GM12875 (cell line): ENCODE measurements at regions not wholly inside any gene's neighbourhood (a gene's known extent, or its start where the extent isn't known, plus 50 kb on each side); places are given as distances from the start of the nearest gene placed in this dataset.

Source experiments
- H3K4me3 ChIP-seq: one replicate; pipeline ENCODE4 v1.5.1; 2011; ENCODE audit warnings: low read depth, low read length, control low read depth
- TF ChIP-seq, protein P1 (sequence below): IDR thresholded peaks from 2 replicates; pipeline ENCODE4 v1.5.1; 2011; ENCODE audit warnings: low read depth, mild to moderate bottlenecking, control low read depth, inconsistent platforms, low read length, moderate library complexity, borderline replicate concordance; ENCODE audit not compliant: insufficient read depth

GRCh38 chr2:19046986-19047780, 311.2 kb downstream of the OSR1 start:
- no peak overlapping the region for H3K4me3 ChIP-seq
- TF ChIP-seq, protein P1, sequence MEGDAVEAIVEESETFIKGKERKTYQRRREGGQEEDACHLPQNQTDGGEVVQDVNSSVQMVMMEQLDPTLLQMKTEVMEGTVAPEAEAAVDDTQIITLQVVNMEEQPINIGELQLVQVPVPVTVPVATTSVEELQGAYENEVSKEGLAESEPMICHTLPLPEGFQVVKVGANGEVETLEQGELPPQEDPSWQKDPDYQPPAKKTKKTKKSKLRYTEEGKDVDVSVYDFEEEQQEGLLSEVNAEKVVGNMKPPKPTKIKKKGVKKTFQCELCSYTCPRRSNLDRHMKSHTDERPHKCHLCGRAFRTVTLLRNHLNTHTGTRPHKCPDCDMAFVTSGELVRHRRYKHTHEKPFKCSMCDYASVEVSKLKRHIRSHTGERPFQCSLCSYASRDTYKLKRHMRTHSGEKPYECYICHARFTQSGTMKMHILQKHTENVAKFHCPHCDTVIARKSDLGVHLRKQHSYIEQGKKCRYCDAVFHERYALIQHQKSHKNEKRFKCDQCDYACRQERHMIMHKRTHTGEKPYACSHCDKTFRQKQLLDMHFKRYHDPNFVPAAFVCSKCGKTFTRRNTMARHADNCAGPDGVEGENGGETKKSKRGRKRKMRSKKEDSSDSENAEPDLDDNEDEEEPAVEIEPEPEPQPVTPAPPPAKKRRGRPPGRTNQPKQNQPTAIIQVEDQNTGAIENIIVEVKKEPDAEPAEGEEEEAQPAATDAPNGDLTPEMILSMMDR, result no peak

GRCh38 chr2:19045151-19045550, 313.3 kb downstream of the OSR1 start:
- no peak overlapping the region for H3K4me3 ChIP-seq
- TF ChIP-seq, protein P1, result no peak

DNA sequence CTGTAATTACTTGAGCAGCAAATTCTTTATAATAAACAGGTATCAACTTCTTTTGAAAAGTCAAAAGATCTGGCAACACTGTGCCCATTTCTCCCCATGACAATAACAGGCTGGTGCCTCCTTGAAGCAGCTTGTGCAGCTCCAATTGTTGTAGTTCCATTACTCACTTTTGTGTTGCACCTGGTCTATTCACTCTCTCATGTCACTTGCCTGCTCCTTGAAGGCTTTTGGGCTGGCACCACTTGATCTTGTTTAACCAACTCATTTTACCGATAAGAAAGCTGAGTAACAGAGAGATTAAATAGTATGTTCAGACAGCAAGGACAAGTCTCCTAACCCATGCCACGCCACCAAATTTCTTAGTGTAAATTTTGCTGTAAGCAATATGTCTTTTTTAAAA, 314.5 kb downstream of the OSR1 start:
- TF ChIP-seq, protein P1, result no peak

GRCh38 chr2:19041434-19042041, 316.9 kb downstream of the OSR1 start:
- TF ChIP-seq, protein P1, result no peak
- no peak overlapping the region for H3K4me3 ChIP-seq

More for the DNA sequence above, 314.5 kb downstream of the OSR1 start:
- H3K4me3 ChIP-seq, result no peak overlapping the region

DNA sequence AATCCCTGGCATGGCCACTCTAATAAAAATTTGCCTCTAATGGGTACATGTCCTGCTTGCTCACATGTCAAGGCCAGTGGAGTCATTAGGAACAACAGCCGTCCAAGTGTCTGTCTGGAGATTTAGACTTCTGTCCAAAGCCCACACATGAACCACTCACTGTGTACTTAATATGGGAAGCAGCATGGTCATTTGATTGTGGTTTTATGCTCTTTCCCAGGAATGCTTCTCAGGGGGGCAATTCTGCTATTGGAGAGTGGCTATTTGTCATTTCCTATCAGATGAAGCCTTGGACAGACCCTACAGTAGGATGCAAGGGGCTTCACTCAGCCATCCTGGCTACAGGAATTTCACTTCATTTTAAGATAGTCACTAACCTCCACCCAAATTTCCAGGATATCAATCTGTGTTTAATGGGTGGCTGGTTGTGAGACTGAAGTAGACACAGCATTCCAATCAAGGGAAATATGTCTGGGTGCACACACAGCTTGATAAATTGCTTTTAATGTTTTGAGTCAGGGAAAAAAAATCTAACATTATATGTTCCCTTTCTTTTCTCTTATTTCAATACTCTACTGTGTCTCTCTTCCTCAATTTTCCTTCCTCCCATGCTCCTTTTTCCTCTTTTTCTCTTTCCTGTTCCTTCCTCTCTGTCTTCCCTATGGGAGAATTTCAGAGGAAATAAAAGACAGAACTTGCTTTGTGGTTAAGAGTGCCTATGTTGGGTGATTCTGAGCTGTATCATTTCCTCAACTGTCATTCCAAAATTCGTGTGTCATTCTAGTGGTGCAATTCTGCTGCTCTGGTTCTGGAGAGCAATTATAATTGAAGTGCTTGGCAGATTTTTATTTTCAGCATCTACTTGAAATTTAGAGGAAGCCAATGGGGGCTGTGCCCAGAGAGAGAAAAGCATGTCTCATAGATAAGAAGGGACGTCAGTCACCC, 320.1 kb downstream of the OSR1 start:
- H3K4me3 ChIP-seq, result no peak overlapping the region
- TF ChIP-seq, protein P1, result no peak

- TF ChIP-seq, protein P1, result no peak
- H3K4me3 ChIP-seq, result no peak overlapping the region
These were observed 322.3 kb downstream of the OSR1 start for GRCh38 chr2:19036091-19036490.
